ENCODE measurements at regions not wholly inside any gene's neighbourhood (a gene's known extent, or its start where the extent isn't known, plus 50 kb on each side); places are given as distances from the start of the nearest gene placed in this dataset.

DNA sequence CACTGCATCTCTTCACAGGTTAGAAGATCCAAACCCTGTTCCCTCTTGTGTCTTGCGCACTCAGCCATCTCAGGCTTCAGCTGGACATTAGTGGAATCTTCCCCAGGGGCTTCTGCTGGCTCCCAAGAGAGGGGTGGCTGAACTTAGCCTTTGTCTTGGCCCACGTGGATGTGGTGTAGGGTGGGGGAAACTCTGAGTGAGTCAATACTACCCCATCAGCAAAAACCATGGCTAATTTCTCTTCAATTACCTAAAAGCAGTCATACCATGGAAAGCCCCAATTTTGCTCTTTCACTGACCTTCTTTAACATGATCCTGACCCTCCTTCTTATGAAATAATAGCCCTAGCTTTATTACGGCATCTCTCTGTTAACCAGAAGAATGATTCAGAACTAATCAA lies 72.5 kb upstream of the RAB3GAP2 start:
- no peak overlapping the region for H3K4me3 ChIP-seq (ENCODE audit: control insufficient read depth in 2 of 3, extremely low read depth in 1 of 3, insufficient read depth in 2 of 3, low read depth in 1 of 3, low read length in 3 of 3)
- H3K9me1 ChIP-seq (ENCODE audit: control insufficient read depth, extremely low read depth, insufficient read depth, low read length), result no peaks in the 10 kb centered on the region
- no peak overlapping the region for H2AFZ ChIP-seq (ENCODE audit: control insufficient read depth, low read length)
- H3K27ac ChIP-seq (ENCODE audit: control insufficient read depth, insufficient read depth, low read length), result no peak overlapping the region
- peaks cover 2% of the 10 kb centered on the region for H3K4me1 ChIP-seq (ENCODE audit: control insufficient read depth, extremely low read depth, insufficient read depth, low read length)
- no peak overlapping the region for H3K9ac ChIP-seq (ENCODE audit: control insufficient read depth, extremely low read depth, insufficient read depth, low read length)
- H4K20me1 ChIP-seq (ENCODE audit: control insufficient read depth, extremely low read depth, insufficient read depth, low read length), result no peaks in the 10 kb centered on the region
- FAIRE-seq, result no peak
- H3K27me3 ChIP-seq (ENCODE audit: control insufficient read depth, extremely low read depth, insufficient read depth, low read length), result no peaks in the 10 kb centered on the region
- dilution Hi-C loops (cut with MboI; ENCODE audit: extremely low pct_ligation_motif_present, low sequenced_read_pairs), result no loop called here
- no peaks in the 10 kb centered on the region for H3K9me3 ChIP-seq (ENCODE audit: control insufficient read depth, low read depth, low read length)
- H3K4me2 ChIP-seq (ENCODE audit: control insufficient read depth, extremely low read depth, insufficient read depth, low read depth, low read length), result no peak overlapping the region
- no peak for TF ChIP-seq EZH2 (IDR thresholded peaks at IDR 0.05; ENCODE audit: low read length)
- TF ChIP-seq, protein P1, sequence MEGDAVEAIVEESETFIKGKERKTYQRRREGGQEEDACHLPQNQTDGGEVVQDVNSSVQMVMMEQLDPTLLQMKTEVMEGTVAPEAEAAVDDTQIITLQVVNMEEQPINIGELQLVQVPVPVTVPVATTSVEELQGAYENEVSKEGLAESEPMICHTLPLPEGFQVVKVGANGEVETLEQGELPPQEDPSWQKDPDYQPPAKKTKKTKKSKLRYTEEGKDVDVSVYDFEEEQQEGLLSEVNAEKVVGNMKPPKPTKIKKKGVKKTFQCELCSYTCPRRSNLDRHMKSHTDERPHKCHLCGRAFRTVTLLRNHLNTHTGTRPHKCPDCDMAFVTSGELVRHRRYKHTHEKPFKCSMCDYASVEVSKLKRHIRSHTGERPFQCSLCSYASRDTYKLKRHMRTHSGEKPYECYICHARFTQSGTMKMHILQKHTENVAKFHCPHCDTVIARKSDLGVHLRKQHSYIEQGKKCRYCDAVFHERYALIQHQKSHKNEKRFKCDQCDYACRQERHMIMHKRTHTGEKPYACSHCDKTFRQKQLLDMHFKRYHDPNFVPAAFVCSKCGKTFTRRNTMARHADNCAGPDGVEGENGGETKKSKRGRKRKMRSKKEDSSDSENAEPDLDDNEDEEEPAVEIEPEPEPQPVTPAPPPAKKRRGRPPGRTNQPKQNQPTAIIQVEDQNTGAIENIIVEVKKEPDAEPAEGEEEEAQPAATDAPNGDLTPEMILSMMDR (optimal IDR thresholded peaks at IDR 0.05 in 1 of 3, IDR thresholded peaks at IDR 0.05 in 1 of 3, conservative IDR thresholded peaks at IDR 0.05 in 1 of 3; ENCODE audit: extremely low read depth in 1 of 3, insufficient read depth in 2 of 3, low read length in 3 of 3), result no peak
- no peak for DNase-seq (ENCODE audit: low read depth, low spot score)
- H3K79me2 ChIP-seq (ENCODE audit: control insufficient read depth, insufficient read depth, low read length), result no peaks in the 10 kb centered on the region
- no peaks in the 10 kb centered on the region for H3K36me3 ChIP-seq (ENCODE audit: control insufficient read depth in 2 of 2, extremely low read depth in 1 of 2, insufficient read depth in 2 of 2, low read length in 2 of 2)

GRCh38 chr1:220342853-220343252 lies 70.6 kb upstream of the RAB3GAP2 start:
- dilution Hi-C loops (cut with MboI; ENCODE audit: extremely low pct_ligation_motif_present, low sequenced_read_pairs), result no loop called here
- no peaks in the 10 kb centered on the region for H3K36me3 ChIP-seq (ENCODE audit: control insufficient read depth in 2 of 2, extremely low read depth in 1 of 2, insufficient read depth in 2 of 2, low read length in 2 of 2)

More at GRCh38 chr1:220342853-220343252, 70.6 kb upstream of the RAB3GAP2 start:
- Histone ChIP-seq H3K9me3 (ENCODE audit: control insufficient read depth, low read depth, low read length) (no peaks in the 10 kb centered on the region), H3K4me2 (ENCODE audit: control insufficient read depth, extremely low read depth, insufficient read depth, low read depth, low read length) (no peak overlapping the region), H3K79me2 (ENCODE audit: control insufficient read depth, insufficient read depth, low read length) (no peaks in the 10 kb centered on the region), H3K9me1 (ENCODE audit: control insufficient read depth, extremely low read depth, insufficient read depth, low read length) (no peaks in the 10 kb centered on the region), H3K27ac (ENCODE audit: control insufficient read depth, insufficient read depth, low read length) (no peak overlapping the region), H3K4me3 (ENCODE audit: control insufficient read depth in 2 of 3, extremely low read depth in 1 of 3, insufficient read depth in 2 of 3, low read depth in 1 of 3, low read length in 3 of 3) (no peak overlapping the region), H2AFZ (ENCODE audit: control insufficient read depth, low read length) (no peak overlapping the region), H3K4me1 (ENCODE audit: control insufficient read depth, extremely low read depth, insufficient read depth, low read length) (peaks cover 2% of the 10 kb centered on the region), H4K20me1 (ENCODE audit: control insufficient read depth, extremely low read depth, insufficient read depth, low read length) (no peaks in the 10 kb centered on the region), H3K27me3 (ENCODE audit: control insufficient read depth, extremely low read depth, insufficient read depth, low read length) (no peaks in the 10 kb centered on the region), H3K9ac (ENCODE audit: control insufficient read depth, extremely low read depth, insufficient read depth, low read length) (no peak overlapping the region)
- no peak for TF ChIP-seq EZH2 (IDR thresholded peaks at IDR 0.05; ENCODE audit: low read length)
- TF ChIP-seq, protein P1 (optimal IDR thresholded peaks at IDR 0.05 in 1 of 3, IDR thresholded peaks at IDR 0.05 in 1 of 3, conservative IDR thresholded peaks at IDR 0.05 in 1 of 3; ENCODE audit: extremely low read depth in 1 of 3, insufficient read depth in 2 of 3, low read length in 3 of 3), result no peak
- no peak for DNase-seq (ENCODE audit: low read depth, low spot score)
- no peak for FAIRE-seq
